ENCODE measurements at regions not wholly inside any gene's neighbourhood (a gene's known extent, or its start where the extent isn't known, plus 50 kb on each side); places are given as distances from the start of the nearest gene placed in this dataset.

DNA sequence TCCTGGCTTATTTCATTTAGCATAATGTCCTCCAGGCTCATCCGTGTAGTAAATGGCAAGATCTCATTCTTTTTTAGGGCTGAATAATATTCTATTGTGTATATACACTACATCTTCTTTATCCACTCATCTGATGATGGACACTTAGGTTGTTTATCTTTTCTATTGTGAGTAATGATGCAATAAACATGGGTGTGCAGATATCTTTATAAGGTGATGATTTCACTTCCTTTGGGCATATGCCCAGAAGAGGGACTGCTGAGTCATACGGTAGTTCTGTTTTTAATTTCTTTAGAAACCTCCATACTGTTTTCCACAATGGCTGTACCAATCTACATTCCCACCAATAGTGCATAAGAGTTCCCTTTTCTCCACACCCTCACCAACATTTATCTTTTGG is 317.6 kb upstream of the CNKSR2 start:
- DNase-seq, result no peak

DNA sequence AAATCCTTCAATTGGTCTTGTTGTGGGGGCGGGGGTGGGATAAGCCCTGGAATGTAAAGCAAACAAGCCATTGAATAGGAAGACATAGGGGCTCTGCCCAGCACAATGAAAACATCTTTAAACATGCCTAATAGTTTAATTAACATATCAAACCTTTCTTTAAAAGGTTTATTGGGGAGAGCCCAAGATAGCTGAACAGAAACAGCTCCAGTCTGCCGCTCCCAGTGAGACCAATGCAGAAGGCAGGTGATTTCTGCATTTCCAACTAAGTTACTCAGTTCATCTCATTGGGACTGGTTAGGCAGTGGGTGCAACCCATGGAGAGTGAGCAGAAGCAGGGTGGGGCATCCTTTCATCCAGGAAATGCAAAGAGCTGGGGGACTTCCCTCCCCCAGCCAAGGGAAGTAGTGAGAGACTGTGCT is 327.2 kb upstream of the CNKSR2 start:
- DNase-seq, result no peak

DNA sequence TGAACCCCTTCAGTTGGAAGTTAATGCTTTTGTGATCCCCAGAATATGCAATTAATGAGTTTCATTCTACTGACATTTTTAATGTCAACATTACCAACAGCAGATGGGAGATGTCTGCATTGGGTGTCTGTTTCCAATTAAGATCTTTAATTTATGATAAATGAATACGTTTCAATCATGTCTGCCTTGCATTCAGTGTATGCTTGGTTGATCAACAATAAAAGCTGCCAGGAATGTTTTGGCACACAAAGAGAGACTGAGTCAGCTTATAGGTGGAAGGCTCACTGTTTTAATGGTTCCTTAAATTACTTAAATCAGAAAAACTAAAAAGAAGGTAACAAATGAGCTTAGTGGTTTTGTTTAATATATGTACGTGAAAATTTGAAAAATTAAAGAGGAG is 359.9 kb upstream of the CNKSR2 start:
- no peak for DNase-seq

DNA sequence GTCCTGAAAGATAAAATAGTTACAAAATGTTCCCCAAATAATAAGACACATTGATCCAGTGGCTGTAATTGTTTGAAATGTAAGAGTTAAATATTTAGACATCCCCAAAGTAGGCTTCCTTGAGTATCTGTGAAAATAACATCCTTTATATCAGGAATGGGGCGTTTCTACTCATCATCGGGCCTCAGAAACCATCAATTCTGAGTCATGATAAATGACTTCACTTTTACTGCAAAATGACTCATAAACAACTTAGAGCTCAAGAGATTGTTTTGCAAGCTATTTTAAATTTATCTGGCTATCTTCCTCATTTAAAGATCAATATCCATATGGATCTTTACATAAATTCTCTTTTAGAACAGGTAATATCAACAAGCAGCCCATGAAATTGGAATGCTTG is 369.4 kb upstream of the CNKSR2 start:
- no peak for DNase-seq

DNA sequence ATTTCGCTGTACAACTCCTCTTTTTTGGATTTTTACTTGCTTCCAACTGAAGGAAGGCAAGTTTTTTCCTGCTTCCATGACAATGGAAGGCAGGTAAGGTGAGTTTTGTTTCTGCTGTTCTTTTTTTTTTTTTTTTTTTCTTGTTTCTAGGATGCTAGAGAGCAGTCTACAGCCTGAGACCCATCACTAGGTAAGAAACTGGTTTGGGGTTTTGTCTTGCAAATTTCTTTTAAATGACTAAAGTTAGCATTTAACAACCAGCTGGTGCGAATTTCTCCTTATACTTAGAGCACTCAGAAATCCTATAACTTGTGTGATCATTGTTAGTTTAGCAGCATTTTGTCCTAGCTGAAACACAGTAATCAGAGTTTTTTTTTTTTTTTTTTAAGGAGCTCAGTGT is 378.4 kb upstream of the CNKSR2 start:
- no peak for DNase-seq

DNA sequence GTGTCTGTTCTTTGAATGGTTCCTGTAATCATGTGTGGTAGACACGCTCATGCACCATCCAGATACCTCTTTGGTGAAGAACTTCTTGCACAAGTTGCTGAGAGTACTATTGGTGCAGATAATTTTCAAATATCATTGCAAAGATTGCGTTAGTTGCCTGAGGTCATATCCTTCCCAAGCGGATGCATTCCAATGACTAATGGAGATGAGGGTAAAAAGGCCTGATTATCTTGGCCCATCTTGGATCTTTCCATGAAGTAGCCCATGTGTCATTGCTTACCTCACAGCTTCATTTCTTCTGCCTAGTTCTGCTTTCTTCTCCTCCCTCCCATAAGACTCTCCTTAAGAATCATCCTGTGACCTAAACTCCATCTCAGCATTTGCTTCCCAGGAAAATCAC is 384.9 kb upstream of the CNKSR2 start:
- DNase-seq, result no peak

DNA sequence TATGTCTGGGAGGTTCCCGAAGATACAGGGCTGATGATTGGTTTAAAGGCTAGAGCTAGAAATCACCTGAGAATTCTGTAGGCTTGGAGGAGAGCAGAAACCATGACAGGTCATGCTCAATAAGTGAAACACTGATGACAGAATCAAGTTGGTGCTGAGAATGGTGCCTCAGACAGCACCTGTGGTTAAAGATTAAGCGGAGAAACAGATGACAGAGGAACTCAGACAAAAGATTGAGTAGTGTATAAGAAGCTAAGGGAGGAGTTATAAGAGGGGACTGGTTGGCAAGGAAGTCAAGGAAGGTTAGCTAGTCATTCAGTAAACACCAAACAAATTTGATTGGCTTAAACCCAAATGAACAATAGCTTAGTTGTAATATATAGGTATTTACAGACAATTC is 385.4 kb upstream of the CNKSR2 start:
- DNase-seq, result no peak

DNA sequence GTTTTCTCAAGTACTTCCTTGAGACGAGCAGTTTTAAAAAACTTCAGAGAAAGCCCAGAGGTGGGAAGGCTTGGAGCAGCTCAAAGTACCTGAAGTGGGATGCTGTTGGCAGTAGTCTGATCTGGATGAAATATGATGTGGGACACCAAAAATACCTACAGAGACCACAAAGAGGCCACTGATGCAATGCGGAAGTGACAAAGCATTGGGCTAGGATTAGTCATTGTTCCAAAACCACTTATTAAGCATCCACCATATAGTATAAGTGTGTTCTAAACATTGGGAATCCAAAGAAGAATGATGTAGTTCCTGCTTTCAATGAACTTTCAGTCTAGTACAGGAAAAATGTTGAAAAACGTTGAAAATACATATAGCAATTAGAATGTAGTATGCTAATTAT is 386.1 kb upstream of the CNKSR2 start:
- no peak for DNase-seq

DNA sequence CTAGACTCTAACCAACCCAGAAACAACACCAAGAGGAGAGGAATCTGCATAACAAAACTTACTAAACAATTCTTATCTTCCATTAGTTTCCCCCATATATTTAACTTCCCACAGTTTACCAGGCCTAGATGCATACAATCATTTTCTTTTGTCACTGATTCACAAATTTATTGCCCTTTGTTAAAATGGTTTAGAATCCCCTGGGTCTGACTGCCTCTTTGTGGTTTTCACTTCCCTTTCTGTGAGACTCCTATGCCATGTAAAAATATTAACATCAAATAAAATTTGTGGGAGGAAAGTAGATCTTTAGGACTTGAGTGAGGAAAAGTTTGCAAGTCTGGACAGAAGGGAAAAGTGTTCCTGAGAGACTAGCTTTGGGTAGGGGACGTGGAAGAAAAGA is 393.8 kb upstream of the CNKSR2 start:
- no peak for DNase-seq

DNA sequence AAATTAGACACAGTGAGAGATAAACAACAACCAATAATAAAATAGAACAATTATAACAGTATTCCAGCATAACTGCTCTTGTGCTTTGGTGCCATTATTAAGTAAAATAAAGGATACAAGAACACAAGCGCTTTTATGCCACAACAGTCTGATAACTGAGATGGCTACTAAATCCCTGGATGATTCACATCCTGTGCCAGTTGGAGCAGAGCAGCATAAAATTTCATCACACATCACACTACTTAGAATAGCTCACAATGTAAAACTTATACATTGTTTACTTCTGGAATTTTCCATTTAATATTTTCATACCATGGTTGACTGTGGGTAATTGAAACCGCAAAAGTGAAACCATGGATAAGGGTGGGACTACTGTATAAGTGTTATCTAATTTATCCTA is 399.9 kb upstream of the CNKSR2 start:
- no peak for DNase-seq

DNA sequence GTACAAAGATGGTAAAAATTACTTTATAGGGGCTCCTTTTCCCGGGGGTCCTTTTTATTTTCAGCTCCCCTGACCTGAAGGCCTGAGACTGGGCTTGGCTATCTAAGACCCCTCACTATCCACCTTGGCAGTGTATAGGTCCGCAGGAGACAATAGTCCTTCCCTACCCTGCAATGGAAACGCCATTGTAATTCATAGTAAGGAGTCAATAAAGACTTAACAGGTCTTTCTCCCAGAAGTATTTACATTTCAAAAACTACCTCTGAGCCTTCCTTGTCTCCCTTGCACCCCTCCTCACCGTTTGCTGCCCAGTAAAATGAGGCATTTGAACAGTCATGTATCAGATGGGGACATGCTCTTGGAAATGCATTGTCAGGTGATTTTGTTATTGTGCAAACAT is 401.2 kb upstream of the CNKSR2 start:
- DNase-seq, result no peak

DNA sequence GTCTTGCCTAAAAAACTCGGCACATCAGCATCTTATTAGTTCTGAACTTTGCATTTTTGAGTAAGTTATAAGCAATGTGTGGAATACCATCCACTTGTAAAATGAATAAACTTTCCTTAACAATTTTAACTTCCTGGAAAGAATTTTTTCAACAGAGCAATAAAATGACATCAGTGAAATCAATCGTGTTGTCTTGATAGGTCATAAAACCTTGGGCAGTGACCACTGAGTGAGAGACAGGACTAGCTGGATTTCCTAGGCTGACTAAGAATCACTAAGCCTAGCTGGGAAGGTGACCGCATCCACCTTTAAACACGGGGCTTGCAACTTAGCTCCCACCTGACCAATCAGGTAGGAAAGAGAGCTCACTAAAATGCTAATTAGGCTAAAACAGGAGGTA is 403.0 kb upstream of the CNKSR2 start:
- no peak for DNase-seq

DNA sequence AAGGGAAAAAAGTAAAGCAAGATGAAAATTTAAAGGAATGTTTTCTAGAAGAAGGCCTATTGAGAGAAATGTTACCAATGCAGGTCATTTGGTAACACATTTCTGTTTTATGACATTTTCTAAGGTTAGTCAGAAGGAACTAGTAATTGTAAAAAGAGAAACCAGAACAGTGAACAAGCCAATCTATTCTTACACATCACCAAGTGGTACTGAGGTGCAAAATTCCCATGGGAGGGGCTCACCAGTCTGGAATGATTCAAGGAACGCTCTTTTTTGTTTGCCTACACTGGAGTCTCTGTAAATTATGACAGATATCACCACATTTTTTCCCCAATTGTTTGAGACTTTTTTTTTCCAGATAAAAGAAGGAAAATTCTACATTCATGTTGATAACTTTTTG is 404.7 kb upstream of the CNKSR2 start:
- no peak for DNase-seq

DNA sequence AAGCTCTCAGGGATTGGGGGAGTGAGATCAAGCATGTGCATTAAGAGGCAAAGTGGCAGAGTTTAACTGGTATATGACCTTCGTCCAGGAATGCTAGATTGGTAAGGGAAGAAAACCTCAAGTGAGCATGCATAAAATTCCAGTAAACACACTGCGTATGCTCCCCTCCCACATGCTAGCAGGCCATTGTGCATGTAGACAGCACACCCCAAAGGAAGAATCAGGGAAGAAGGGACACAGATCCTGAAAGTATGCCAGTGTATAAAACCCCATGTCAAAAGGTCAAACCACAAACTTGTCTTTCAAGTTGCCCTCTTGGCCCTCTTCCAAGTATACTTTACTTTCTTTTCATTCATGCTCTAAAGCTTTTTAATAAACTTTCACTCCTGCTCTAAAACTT is 405.2 kb upstream of the CNKSR2 start:
- no peak for DNase-seq

DNA sequence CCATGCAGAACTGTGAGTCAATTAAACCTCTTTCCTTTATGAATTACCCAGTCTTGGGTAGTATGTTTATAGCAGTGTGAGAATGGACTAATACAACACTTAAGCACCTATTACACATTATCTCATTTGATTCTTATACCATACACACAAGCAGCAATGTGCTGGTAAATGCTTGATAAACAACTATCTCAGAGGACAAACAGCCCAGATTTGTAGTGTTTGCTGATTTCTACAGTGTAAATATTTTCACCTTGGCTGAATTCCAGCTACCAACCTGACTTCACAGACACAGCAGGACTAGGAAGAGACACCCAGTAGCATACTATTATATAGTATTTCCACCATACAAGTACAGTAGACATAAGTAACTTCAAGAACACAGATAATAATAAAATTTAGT is 406.5 kb upstream of the CNKSR2 start:
- no peak for DNase-seq

DNA sequence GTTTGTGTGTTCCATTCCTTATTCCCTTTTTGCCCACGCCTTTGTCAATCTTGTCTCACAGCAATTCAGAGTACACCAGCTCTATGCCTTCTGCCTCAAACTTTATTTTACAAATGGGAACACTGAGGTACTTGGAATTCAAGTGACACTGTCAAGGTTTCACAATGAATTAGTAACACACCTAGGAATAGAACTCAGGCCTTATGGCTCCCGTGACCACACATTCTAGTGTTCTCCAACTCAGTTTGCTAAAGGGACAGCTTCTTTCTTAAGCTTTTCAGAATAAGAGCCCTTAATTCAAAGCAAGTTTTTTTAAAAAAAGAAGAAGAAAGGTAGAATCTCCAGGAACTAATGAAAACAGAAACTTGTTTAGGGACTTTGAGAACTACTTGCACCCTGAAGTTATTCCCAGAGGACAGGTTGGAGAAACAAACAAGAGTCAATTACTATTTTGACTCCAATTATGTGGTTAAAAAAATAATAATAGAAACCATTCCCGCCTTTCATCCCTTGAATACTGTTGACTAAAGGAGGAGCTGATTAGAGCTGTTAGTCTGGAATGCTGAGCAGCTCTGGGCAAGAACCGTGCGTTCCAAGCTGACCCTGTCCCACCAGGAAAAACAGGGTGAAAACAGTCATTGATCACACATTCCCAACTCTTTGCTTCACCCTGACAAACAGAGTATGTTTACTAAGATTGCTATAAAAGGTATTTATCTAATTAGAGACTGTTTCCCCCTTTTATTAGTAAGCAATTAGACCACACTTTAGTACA is 408.8 kb upstream of the CNKSR2 start:
- no peak for DNase-seq

DNA sequence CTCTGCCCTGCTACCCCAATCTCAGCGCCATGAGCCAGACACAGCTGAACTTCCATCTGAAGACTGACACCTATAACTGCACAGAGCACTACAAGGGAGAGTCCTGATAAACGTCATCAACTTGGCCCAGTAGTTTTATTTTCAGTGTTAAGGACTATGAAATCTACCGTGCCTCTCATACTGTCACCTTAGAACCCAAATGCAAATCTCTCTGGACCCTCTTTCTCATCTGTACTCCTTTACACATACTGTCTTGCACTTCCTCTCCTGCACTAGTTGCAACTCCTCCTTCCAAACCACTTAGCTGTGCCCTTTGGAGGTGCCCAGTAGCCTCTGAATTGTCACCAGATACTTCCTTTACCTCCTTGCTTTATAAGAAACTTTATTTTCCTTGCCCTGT is 420.2 kb upstream of the CNKSR2 start:
- no peak for DNase-seq

DNA sequence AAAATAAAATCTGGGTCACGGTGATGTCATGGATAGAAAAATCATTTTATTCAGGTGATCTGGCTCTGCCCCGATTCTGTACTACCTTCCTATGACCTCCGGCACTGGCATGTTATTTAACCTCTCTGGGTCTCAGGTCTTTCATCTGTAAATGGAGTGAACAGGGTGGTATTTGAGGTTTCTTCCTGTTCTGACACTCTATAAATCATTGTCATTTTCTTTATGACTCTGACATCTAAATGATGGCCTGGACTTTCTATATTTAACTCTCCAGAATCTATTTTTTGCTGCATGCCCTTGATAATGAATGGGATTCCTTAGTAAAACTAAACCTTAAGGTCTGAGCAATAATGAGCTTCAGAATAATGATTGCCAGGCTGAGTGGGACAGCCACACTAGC is 422.0 kb upstream of the CNKSR2 start:
- DNase-seq, result no peak

DNA sequence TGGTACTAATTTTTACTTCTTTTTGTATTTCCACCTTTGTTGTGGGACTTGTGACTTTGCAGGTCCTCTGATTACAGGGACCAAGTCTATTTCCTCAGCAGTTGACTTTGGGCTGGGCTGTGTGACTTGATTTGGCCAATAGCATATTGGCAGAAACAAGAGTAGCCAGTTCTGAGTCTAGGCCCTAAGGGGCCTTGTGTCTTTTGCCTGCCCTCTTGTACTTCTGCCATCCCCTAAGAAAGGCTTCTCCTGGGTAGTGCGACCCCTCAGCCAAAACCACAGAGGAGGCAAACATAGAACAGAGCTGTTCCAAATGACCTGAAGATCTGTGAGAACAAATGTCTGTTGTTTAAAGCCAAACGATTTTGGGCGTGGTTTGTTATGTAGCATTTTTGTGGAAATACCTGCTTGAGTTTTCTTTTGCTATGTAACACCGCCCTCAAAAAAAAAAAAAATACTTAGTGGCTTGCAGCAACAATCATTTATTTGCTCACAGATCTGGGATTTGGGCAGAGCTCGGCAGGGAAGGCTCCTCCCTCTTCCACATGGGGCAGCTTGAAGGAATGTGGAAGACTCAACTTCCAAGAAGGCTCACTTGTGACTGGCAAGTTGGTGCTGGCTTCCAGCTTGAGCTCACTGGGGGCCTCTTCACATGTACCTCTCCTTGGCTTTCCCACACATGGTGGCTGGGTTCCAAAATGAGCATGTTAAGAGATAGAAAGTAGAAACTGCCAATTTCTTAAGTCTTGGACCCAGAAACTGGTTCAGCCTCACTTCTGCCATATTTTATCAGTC is 423.0 kb upstream of the CNKSR2 start:
- DNase-seq, result no peak

DNA sequence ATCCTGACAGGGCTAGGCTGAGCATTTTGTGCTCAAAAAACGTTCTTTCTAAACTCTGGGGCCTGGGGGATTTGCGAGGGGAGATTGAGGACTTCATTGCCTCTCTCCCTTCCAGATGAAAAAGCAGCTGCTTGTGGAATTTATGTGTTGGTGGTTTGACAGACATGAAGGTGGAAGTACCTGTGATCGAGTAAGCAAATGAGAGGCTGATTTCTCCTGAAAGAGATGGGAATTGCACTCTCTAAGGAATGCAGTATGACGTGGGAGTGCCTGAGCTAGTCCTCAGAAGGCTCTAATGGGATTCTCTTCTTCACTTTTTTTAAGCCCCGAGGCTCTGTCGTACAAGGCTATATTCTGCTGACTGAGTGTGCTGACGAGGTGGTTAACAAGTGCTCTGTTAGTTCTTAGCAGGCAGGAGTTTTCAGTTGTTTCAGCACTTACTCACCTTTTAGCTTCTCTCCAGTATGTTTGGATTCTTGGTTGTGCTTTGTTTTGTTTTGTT is 426.8 kb upstream of the CNKSR2 start:
- DNase-seq, result no peak

DNA sequence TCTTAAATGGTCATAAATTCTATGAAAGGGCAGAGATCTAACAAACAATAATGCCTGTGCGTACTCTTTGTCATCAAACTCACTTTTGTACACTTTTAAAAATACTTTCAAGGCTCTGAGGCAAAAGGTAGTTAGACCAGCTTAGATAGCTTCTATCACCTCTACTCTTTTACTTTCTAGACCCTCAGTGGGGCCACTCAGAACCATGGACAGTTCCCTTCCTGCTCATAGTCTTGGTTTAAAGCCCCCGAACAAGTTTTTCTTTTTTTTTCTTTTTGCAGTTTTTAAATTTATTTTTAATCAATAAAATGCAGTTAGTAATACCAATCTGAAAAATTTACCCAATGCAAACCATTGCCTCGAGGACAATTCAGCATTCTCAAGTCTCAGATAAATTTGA is 460.5 kb upstream of the CNKSR2 start:
- no peak for DNase-seq

DNA sequence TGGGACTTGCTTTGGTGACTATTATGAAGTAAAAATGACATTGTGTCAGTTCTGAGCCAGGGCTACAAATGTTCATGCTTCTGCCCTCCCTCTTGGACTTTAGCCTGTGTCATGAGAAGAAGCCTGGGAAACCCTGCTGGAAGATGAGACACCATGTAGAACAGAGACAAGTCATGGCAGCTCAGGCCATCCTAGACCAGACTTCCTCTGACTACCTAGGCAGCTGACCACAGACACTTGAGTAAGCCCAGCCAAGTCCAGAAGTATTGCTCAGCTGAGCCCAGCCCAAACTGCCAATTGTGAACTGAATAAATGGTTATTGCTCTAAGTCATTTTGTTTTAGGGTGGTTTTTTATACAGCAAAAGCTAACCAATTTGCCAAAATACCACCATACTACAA is 467.6 kb upstream of the CNKSR2 start:
- no peak for DNase-seq

DNA sequence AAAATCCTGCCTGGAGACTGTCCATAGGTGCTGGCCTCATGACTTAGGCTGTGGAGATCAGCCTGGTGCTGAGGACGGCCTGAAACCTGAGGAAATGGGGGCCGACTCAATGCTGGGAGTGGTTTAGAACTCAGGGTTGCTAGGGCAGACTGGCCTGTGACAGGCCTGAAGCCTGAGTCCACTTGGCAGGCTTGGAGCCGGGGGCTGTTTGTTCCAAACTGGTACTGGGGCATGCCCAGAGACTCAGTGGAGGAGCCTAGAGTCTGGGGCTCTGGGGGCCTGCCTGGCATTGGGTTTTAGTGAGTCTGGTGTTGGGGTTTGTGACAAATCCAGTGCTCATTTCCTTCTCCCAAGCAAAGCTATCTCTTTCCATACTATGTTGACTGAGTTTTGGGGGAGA is 489.7 kb upstream of the CNKSR2 start:
- no peak for DNase-seq

DNA sequence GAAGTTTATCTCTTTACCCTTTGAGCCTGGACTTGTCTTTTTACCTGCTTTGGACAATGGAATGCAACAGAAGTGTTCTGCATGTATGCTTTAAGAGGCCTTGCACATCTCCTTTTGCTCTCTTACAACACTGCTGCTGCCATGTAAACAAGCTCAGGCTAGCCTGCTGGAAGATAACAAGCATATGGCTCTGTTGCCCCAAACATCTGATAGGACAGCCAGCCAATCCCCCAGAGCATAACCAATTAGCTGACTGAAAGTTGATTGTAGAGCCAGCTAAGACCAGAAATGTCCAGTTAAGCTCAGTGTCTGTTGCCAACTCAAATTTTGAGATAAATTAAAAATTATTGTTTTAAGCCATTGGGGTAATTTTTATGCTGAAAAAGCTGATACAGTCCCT is 510.6 kb upstream of the CNKSR2 start:
- DNase-seq, result no peak

DNA sequence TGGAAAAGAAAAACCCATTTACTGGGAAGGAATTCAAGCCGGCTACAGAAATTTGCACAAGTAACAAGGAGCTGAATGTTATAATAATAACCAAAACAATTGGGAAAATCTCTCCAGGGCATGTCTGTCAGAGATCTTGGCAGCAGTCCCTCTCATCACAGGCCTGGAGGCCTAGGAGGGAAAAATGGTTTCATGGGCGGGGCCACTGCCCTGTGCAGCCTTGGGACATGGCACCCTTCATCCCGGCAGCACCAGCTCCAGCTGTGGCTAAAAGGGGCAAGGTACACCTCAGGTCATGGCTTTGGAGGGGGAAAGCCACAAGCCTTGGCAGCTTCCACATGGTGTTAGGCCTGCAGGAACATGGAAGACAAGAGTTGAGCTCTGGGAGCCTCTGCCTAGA is 513.1 kb upstream of the CNKSR2 start:
- DNase-seq, result no peak

Measured in activated CD4-positive, alpha-beta T cell treated with anti-CD3 and anti-CD28 coated beads, Interleukin-2, amount 50 U/mL, for 48 hours (primary cell).